ENCODE measurements at regions not wholly inside any gene's neighbourhood (a gene's known extent, or its start where the extent isn't known, plus 50 kb on each side); places are given as distances from the start of the nearest gene placed in this dataset.

GRCh38 chr4:152033621-152034020, 272.8 kb upstream of the GATB start:
- H3K27ac ChIP-seq = no peak overlapping the region
- TF ChIP-seq, protein P1, sequence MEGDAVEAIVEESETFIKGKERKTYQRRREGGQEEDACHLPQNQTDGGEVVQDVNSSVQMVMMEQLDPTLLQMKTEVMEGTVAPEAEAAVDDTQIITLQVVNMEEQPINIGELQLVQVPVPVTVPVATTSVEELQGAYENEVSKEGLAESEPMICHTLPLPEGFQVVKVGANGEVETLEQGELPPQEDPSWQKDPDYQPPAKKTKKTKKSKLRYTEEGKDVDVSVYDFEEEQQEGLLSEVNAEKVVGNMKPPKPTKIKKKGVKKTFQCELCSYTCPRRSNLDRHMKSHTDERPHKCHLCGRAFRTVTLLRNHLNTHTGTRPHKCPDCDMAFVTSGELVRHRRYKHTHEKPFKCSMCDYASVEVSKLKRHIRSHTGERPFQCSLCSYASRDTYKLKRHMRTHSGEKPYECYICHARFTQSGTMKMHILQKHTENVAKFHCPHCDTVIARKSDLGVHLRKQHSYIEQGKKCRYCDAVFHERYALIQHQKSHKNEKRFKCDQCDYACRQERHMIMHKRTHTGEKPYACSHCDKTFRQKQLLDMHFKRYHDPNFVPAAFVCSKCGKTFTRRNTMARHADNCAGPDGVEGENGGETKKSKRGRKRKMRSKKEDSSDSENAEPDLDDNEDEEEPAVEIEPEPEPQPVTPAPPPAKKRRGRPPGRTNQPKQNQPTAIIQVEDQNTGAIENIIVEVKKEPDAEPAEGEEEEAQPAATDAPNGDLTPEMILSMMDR (IDR thresholded peaks at IDR 0.05) = no peak
- no peak for TF ChIP-seq ZFX (IDR thresholded peaks at IDR 0.05; ENCODE audit: borderline replicate concordance)

DNA sequence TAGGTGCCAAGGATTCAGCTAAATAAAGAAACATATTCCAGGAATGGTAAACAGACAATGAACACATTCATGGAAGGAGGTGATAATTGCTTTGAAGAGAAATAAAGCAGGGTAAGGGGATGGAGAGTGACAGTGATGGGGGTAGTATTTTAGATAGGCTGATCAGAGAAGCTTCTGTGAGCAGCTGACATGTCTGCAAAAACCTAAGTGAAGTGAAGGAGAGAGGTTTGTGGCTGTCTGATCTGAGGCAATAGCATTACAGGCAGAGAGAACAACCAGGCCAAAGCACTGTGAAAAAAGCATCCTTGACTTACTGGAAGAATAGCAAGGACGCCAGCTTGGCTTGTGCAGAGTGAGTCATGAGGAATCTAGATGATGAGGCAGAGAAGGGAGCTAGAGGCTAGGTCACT, 271.9 kb upstream of the GATB start:
- TF ChIP-seq, protein P1 (IDR thresholded peaks at IDR 0.05) = no peak
- H3K27ac ChIP-seq = no peak overlapping the region

GRCh38 chr4:152029631-152030030, 268.8 kb upstream of the GATB start:
- H3K27ac ChIP-seq = no peak overlapping the region
- TF ChIP-seq ZFX (IDR thresholded peaks at IDR 0.05; ENCODE audit: borderline replicate concordance) = no peak
- TF ChIP-seq, protein P1 (IDR thresholded peaks at IDR 0.05) = no peak

- TF ChIP-seq ZFX (IDR thresholded peaks at IDR 0.05; ENCODE audit: borderline replicate concordance) = no peak
- TF ChIP-seq, protein P1 (IDR thresholded peaks at IDR 0.05) = no peak
- no peak overlapping the region for H3K27ac ChIP-seq
These were observed 267.3 kb upstream of the GATB start for GRCh38 chr4:152028131-152028530.

DNA sequence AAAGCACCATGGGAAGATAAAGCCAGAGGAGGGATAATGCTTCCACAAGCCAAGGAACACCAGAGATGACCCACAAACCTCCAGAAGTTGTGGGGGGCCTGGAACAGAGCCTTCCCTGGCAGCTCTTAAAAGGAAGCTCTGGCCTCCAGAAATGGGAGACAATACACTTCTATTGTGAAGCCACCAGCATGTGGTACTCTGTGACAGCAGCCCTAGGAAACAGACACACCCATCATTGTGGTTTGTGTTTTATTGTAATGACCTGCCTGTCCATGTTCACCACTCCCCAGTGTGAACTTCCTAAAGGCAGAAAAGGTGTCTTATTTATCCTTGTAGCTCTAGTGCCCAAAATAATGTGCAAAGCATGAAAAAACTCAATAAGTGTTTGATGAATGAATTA, 264.1 kb upstream of the GATB start:
- H3K27ac ChIP-seq = no peak overlapping the region
- TF ChIP-seq ZFX (IDR thresholded peaks at IDR 0.05; ENCODE audit: borderline replicate concordance) = no peak
- TF ChIP-seq, protein P1 (IDR thresholded peaks at IDR 0.05) = no peak

- H3K27ac ChIP-seq = no peak overlapping the region
- TF ChIP-seq, protein P1 (IDR thresholded peaks at IDR 0.05) = no peak
- TF ChIP-seq ZFX (IDR thresholded peaks at IDR 0.05; ENCODE audit: borderline replicate concordance) = no peak
These were observed 262.9 kb upstream of the GATB start for GRCh38 chr4:152023674-152024073.

DNA sequence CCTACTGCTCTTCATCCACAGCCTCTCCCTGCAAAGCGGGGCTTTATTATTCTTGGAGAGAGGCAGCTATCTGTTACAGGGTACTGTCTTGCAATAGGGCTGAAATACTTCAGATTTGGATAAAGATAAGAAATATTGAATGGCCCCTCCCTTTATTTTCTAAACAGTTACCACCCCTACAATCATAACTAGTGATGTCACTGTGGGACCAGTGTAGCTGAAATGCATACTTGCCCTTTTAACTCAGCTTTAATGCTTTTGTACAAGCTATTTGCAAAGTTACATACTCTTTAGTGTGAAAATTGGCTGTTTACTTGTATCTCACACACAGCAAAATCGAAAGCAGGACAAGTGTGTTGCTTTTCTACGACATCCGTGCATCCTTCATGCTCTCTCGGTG, 261.7 kb upstream of the GATB start:
- no peak for TF ChIP-seq ZFX (IDR thresholded peaks at IDR 0.05; ENCODE audit: borderline replicate concordance)
- TF ChIP-seq, protein P1 (IDR thresholded peaks at IDR 0.05) = no peak
- no peak overlapping the region for H3K27ac ChIP-seq

All from 22Rv1 (cell line).